GM18951 (cell line): ENCODE measurements at regions not wholly inside any gene's neighbourhood (a gene's known extent, or its start where the extent isn't known, plus 50 kb on each side); places are given as distances from the start of the nearest gene placed in this dataset.

ENCODE experiments used
- POLR2A ChIP-seq: IDR thresholded peaks from 4 replicates; pipeline ENCODE4 v1.6.1; 2011; ENCODE audit warnings: mild to moderate bottlenecking; ENCODE audit not compliant: insufficient read length, insufficient read depth; ENCODE audit errors: extremely low read depth
- in situ Hi-C: fragments of 300-500 bp; cut with MboI; formaldehyde crosslinking; loops from one replicate; pipeline ENCODE4 v1.12.0; 2022; ENCODE audit warnings: low sequenced_read_pairs, mixed read lengths, inconsistent platforms; ENCODE audit not compliant: unreplicated experiment

GRCh38 chr6:25006565-25007001, 70.8 kb upstream of the RIPOR2 start:
- in situ Hi-C loops, result no loop called here
- TF ChIP-seq POLR2A, result no peak

- no peak for TF ChIP-seq POLR2A
- in situ Hi-C loops, result no loop called here
These were observed 71.5 kb upstream of the RIPOR2 start for GRCh38 chr6:25007269-25007699.

GRCh38 chr6:25008707-25009392, 73.1 kb upstream of the RIPOR2 start:
- in situ Hi-C loops, result no loop called here
- no peak for TF ChIP-seq POLR2A

GRCh38 chr6:25009393-25009710, 73.6 kb upstream of the RIPOR2 start:
- in situ Hi-C loops, result no loop called here
- no peak for TF ChIP-seq POLR2A

GRCh38 chr6:25010176-25010575, 74.4 kb upstream of the RIPOR2 start:
- no peak for TF ChIP-seq POLR2A
- in situ Hi-C loops, result loop anchor here (10.0 kb wide), 1 partner anchor 155 kb away; no protein-coding TSS in a partner anchor

GRCh38 chr6:25010902-25011625, 75.3 kb upstream of the RIPOR2 start:
- no peak for TF ChIP-seq POLR2A
- in situ Hi-C loops, result loop anchor here (10.0 kb wide), 1 partner anchor 156 kb away; no protein-coding TSS in a partner anchor

GRCh38 chr6:25012657-25013056, 76.9 kb upstream of the RIPOR2 start:
- in situ Hi-C loops, result loop anchor here (10.0 kb wide), 1 partner anchor 158 kb away; no protein-coding TSS in a partner anchor
- TF ChIP-seq POLR2A, result no peak

GRCh38 chr6:25013246-25013645, 77.5 kb upstream of the RIPOR2 start:
- in situ Hi-C loops, result loop anchor here (10.0 kb wide), 1 partner anchor 158 kb away; no protein-coding TSS in a partner anchor
- no peak for TF ChIP-seq POLR2A

- TF ChIP-seq POLR2A, result no peak
- in situ Hi-C loops, result loop anchor here (10.0 kb wide), 1 partner anchor 160 kb away; no protein-coding TSS in a partner anchor
These were observed 78.6 kb upstream of the RIPOR2 start for GRCh38 chr6:25014369-25014768.

GRCh38 chr6:25014791-25015560, 79.2 kb upstream of the RIPOR2 start:
- TF ChIP-seq POLR2A, result no peak

GRCh38 chr6:25016014-25016720, 80.4 kb upstream of the RIPOR2 start:
- in situ Hi-C loops, result loop anchor here (10.0 kb wide), 1 partner anchor 161 kb away; no protein-coding TSS in a partner anchor

More at GRCh38 chr6:25014791-25015560, 79.2 kb upstream of the RIPOR2 start:
- in situ Hi-C loops, result loop anchor here (10.0 kb wide), 1 partner anchor 160 kb away; no protein-coding TSS in a partner anchor

GRCh38 chr6:25017486-25017885, 81.7 kb upstream of the RIPOR2 start:
- in situ Hi-C loops, result loop anchor here (10.0 kb wide), 1 partner anchor 163 kb away; no protein-coding TSS in a partner anchor
- TF ChIP-seq POLR2A, result no peak

More at GRCh38 chr6:25016014-25016720, 80.4 kb upstream of the RIPOR2 start:
- TF ChIP-seq POLR2A, result no peak
